K562 (cell line): ENCODE measurements at regions not wholly inside any gene's neighbourhood (a gene's known extent, or its start where the extent isn't known, plus 50 kb on each side); places are given as distances from the start of the nearest gene placed in this dataset.

Source experiments
- ATAC-seq: fragments of 200-7000 bp; cut with Tn5 transposase; 3 replicates; pipeline ENCODE4 v1.9.1; 2020; ENCODE audit warnings: moderate library complexity
- BruUV-seq: library from RNA; stranded (reverse); fragments of 400-500 nt; replicated peaks from 2 replicates; lab custom pipeline; 2021; lab: Mats Ljungman, UMichigan
- CTCF ChIA-PET: fragments of 300-600 bp; formaldehyde crosslinking; extraction: SDS; loops from one replicate; lab custom pipeline; 2021; ENCODE audit warnings: low intra/inter-chr PET ratio; lab: Yijun Ruan, JAX
- POLR2A ChIA-PET: fragments of 300-600, 350-650 bp; sonication (Branson Sonifier 250); formaldehyde crosslinking; extraction: SDS; loops from one replicate; lab custom pipeline; 2021; ENCODE audit warnings: antibody characterized with exemption, inconsistent platforms; lab: Yijun Ruan, JAX
- DNase-seq, 4 experiments: peaks; one replicate each; pipeline versions ENCODE4 v3.0.0 to v3.0.0-alpha.2; 2011 to 2018; ENCODE audit warnings: low spot score in 3 of 4, mixed read lengths in 3 of 4; ENCODE audit errors: extremely low read depth in 1 of 4
- FAIRE-seq: peaks from 2 replicates; lab custom pipeline; 2011; peaks lifted over from hg19 to GRCh38; lab: Jason Lieb, UNC
- H2AFZ ChIP-seq: 2 replicates; pipeline ENCODE4 v1.6.0; 2011; ENCODE audit warnings: low read depth, low read length, control low read depth, inconsistent platforms
- H3K27ac ChIP-seq: fragments of 200-600 bp; 3 replicates; pipeline ENCODE4 v1.8.0; 2011; ENCODE audit warnings: low read depth, mild to moderate bottlenecking, control low read depth, inconsistent platforms, low read length, moderate library complexity, mixed read lengths; ENCODE audit errors: extremely low read depth
- H3K27me3 ChIP-seq, 2 experiments: fragments of 300-600 bp in 1 of 2; 2 replicates in 1 of 2; 3 replicates in 1 of 2; pipeline versions ENCODE4 v1.6.0 to v1.8.0; 2011; ENCODE audit warnings: inconsistent platforms in 2 of 2, low read length in 2 of 2, mild to moderate bottlenecking in 1 of 2, mixed read lengths in 1 of 2, moderate library complexity in 1 of 2; ENCODE audit not compliant: control insufficient read depth in 2 of 2, insufficient read depth in 2 of 2
- H3K36me3 ChIP-seq: fragments of 300-600 bp; 3 replicates; pipeline ENCODE4 v1.8.0; 2011; ENCODE audit warnings: mild to moderate bottlenecking, low read length, inconsistent platforms; ENCODE audit not compliant: control insufficient read depth, insufficient read depth
- H3K4me1 ChIP-seq, 2 experiments: fragments of 200-600 bp in 1 of 2; replicated peaks in 1 of 2; 2 replicates in 1 of 2; 3 replicates in 1 of 2; pipeline versions ENCODE4 v1.5.1 to v1.8.0; 2011; ENCODE audit warnings: inconsistent platforms in 2 of 2, low read length in 2 of 2, mild to moderate bottlenecking in 1 of 2, mixed read lengths in 1 of 2, moderate library complexity in 1 of 2; ENCODE audit not compliant: control insufficient read depth in 2 of 2, insufficient read depth in 2 of 2
- H3K4me2 ChIP-seq: 2 replicates; pipeline ENCODE4 v1.6.1; 2011; ENCODE audit warnings: low read length, control low read depth, inconsistent platforms, mixed read lengths; ENCODE audit not compliant: insufficient read depth
- H3K4me3 ChIP-seq: fragments of 200-600 bp; sonication (generic), shearing (Covaris generic); 2 replicates; pipeline ENCODE4 v1.5.1; 2016; ENCODE audit warnings: control low read depth, inconsistent platforms
- H3K79me2 ChIP-seq: fragments of 200-600 bp; 3 replicates; pipeline ENCODE4 v1.8.0; 2011; ENCODE audit warnings: low read length, inconsistent platforms; ENCODE audit not compliant: control insufficient read depth, insufficient read depth
- H3K9ac ChIP-seq, 2 experiments: 2 replicates each; pipeline versions ENCODE4 v1.6.0 to v1.6.1; 2011; ENCODE audit warnings: low read depth in 2 of 2, low read length in 2 of 2, control low read depth in 1 of 2, inconsistent platforms in 1 of 2, mild to moderate bottlenecking in 1 of 2, mixed read lengths in 1 of 2; ENCODE audit not compliant: insufficient read depth in 1 of 2
- H3K9me1 ChIP-seq: one replicate; pipeline ENCODE4 v1.6.0; 2011; ENCODE audit warnings: inconsistent platforms, mild to moderate bottlenecking, low read length, moderate library complexity; ENCODE audit not compliant: control insufficient read depth, insufficient read depth
- H3K9me3 ChIP-seq: replicated peaks from 2 replicates; pipeline ENCODE4 v1.5.1; 2011; ENCODE audit warnings: low read depth, low read length, inconsistent platforms; ENCODE audit not compliant: control insufficient read depth, insufficient read depth
- H4K20me1 ChIP-seq: replicated peaks from 2 replicates; pipeline ENCODE4 v1.6.1; 2011; ENCODE audit warnings: low read length, inconsistent platforms, mixed read lengths; ENCODE audit not compliant: control insufficient read depth, insufficient read depth
- FOXM1 ChIP-seq, 2 experiments: fragments of 450-650 bp in 1 of 2; sonication (generic) in 1 of 2; formaldehyde crosslinking in 1 of 2; IDR thresholded peaks; 2 replicates each; pipeline versions ENCODE4 v1.6.1 to v1.9.0; 2017 to 2022; ENCODE audit warnings: low read depth in 2 of 2, mild to moderate bottlenecking in 2 of 2, missing genetic modification reagents in 1 of 2, moderate library complexity in 1 of 2
- GATAD2A ChIP-seq: fragments of 450-650 bp; IDR thresholded peaks from 2 replicates; pipeline ENCODE4 v1.6.1; 2017
- KLF10 ChIP-seq: fragments of 250-450 bp; sonication (Bioruptor Pico); IDR thresholded peaks from 2 replicates; pipeline ENCODE4 v1.6.1; 2021; ENCODE audit warnings: matching md5 sums
- MNT ChIP-seq, 2 experiments: fragments of 450-650 bp; conservative IDR thresholded peaks; 2 replicates each; pipeline ENCODE4 v1.6.1; 2017; ENCODE audit warnings: mild to moderate bottlenecking in 2 of 2, moderate library complexity in 2 of 2
- MTA2 ChIP-seq: fragments of 450-650 bp; IDR thresholded peaks from 2 replicates; pipeline ENCODE4 v1.6.1; 2016; ENCODE audit warnings: low read depth
- MTF1 ChIP-seq: fragments of 250-450 bp; sonication (Bioruptor Pico); IDR thresholded peaks from 2 replicates; pipeline ENCODE4 v1.9.0; 2021; ENCODE audit warnings: moderate library complexity, mild to moderate bottlenecking, inconsistent platforms, borderline replicate concordance
- POLR2AphosphoS5 ChIP-seq: IDR thresholded peaks from 2 replicates; pipeline ENCODE4 v1.6.1; 2011; ENCODE audit warnings: mild to moderate bottlenecking, low read depth, low read length, moderate library complexity; ENCODE audit not compliant: control insufficient read depth, insufficient read depth
- ZNF174 ChIP-seq: fragments of 250-450 bp; sonication (Bioruptor Pico); IDR thresholded peaks from 2 replicates; pipeline ENCODE4 v1.4.0; 2020; ENCODE audit warnings: mild to moderate bottlenecking
- ZNF263 ChIP-seq: sonication (generic); formaldehyde crosslinking; IDR thresholded peaks from 2 replicates; pipeline ENCODE4 v1.8.0; 2022; ENCODE audit warnings: mild to moderate bottlenecking, missing genetic modification reagents, borderline replicate concordance
- WGBS: fragments of 100-300 bp; shearing (Covaris generic); methylation state at CpG from one replicate; pipeline ENCODE4 v1.1.6; 2016; ENCODE audit warnings: low coverage, mixed read lengths; ENCODE audit not compliant: insufficient coverage; ENCODE audit errors: missing lambda C conversion rate; 5-methylcytosine and 5-hydroxymethylcytosine counted together
- in situ Hi-C: fragments of 300-500 bp; cut with MboI; formaldehyde crosslinking; loops from 4 replicates; pipeline ENCODE4 v1.15.0; 2018; ENCODE audit warnings: inconsistent platforms, mixed read lengths
- intact Hi-C: fragments of 100-400 bp; cut with micrococcal nuclease; formaldehyde crosslinking; loops from 2 replicates; pipeline ENCODE4 v1.14.2; 2022
- TF ChIP-seq, protein P1 (sequence below): fragments of 450-650 bp; conservative IDR thresholded peaks from 2 replicates; pipeline ENCODE4 v1.6.1; 2016; ENCODE audit warnings: missing genetic modification characterization, low read depth, mild to moderate bottlenecking, missing compliant biosample characterization, moderate library complexity
- TF ChIP-seq, protein P2 (sequence below): fragments of 250-450 bp; sonication (Bioruptor Pico); IDR thresholded peaks from 2 replicates; pipeline ENCODE4 v1.5.0; 2021
- TF ChIP-seq, protein P3 (sequence below): fragments of 450-650 bp; conservative IDR thresholded peaks from 2 replicates; pipeline ENCODE4 v1.6.1; 2016; ENCODE audit warnings: missing genetic modification characterization, low read depth, mild to moderate bottlenecking, control low read depth, missing compliant biosample characterization
- TF ChIP-seq, protein P4 (sequence below): fragments of 450-650 bp; IDR thresholded peaks from 2 replicates; pipeline ENCODE4 v1.7.1; 2018; ENCODE audit warnings: mild to moderate bottlenecking, low read depth; ENCODE audit not compliant: partially characterized antibody

DNA sequence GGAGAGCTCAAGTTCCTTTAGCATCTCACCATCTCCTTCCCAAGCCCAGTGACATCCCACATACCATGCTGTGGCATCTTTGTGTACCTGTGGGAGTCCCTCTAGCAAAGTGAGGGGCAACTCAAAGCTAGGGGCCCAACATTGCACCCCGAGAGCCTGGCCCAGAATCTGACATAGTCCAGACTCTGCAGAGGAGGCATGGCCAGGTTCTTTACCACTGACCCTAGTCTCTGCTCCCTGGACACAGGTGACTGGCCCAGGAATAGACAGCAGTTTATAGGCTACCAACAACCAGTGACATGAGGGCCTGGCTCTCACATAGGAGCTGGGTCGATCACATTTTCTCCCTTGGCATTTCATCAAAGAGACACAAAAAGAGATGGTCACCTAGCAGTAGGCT is 444.0 kb upstream of the ZMIZ1 start:
- peaks cover 8 to 49% of the 10 kb centered on the region in 2 experiments; a peak in 4 of 5 replicates for H3K27me3 ChIP-seq
- no peak for ATAC-seq
- WGBS: 0% methylated on average over 2 of the region's 2 CpGs
- no peak overlapping the region for H3K4me3 ChIP-seq
- BruUV-seq: no TSS peak
- H3K27ac ChIP-seq: no peak overlapping the region
- no peaks in the 10 kb centered on the region for H3K79me2 ChIP-seq
- no peaks in the 10 kb centered on the region for H3K4me1 ChIP-seq
- H3K4me2 ChIP-seq: no peak overlapping the region
- DNase-seq: no peak
- intact Hi-C loops (no loop called here), in situ Hi-C loops (no loop called here)
- no peak overlapping the region for H2AFZ ChIP-seq
- no peak for FAIRE-seq
- H3K9me3 ChIP-seq: no peaks in the 10 kb centered on the region
- peaks cover 4% of the 10 kb centered on the region; the same call in 1 of the 2 replicates for H4K20me1 ChIP-seq
- CTCF ChIA-PET: no interaction called here
- POLR2A ChIA-PET: interaction anchor here (0.6 kb wide), 2 partner anchors 310 to 376 kb away, joined by 3 read pairs; no protein-coding TSS in a partner anchor
- H3K36me3 ChIP-seq: no peaks in the 10 kb centered on the region
- H3K9ac ChIP-seq: no peak overlapping the region
- H3K9me1 ChIP-seq: no peaks in the 10 kb centered on the region
- no peak for TF ChIP-seq POLR2AphosphoS5
- no peak for TF ChIP-seq ZNF263 (CRISPR knock-in tag)
- no peak for TF ChIP-seq ZNF174 (CRISPR knock-in tag)
- TF ChIP-seq FOXM1 (IDR thresholded peaks at IDR 0.05; ENCODE audit: low read depth): no peak
- no peak for TF ChIP-seq FOXM1 (CRISPR knock-in tag; IDR thresholded peaks at IDR 0.05; ENCODE audit: low read depth)
- TF ChIP-seq, protein P1, sequence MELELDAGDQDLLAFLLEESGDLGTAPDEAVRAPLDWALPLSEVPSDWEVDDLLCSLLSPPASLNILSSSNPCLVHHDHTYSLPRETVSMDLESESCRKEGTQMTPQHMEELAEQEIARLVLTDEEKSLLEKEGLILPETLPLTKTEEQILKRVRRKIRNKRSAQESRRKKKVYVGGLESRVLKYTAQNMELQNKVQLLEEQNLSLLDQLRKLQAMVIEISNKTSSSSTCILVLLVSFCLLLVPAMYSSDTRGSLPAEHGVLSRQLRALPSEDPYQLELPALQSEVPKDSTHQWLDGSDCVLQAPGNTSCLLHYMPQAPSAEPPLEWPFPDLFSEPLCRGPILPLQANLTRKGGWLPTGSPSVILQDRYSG (tag): no peak
- TF ChIP-seq MTA2: no peak
- TF ChIP-seq, protein P2, sequence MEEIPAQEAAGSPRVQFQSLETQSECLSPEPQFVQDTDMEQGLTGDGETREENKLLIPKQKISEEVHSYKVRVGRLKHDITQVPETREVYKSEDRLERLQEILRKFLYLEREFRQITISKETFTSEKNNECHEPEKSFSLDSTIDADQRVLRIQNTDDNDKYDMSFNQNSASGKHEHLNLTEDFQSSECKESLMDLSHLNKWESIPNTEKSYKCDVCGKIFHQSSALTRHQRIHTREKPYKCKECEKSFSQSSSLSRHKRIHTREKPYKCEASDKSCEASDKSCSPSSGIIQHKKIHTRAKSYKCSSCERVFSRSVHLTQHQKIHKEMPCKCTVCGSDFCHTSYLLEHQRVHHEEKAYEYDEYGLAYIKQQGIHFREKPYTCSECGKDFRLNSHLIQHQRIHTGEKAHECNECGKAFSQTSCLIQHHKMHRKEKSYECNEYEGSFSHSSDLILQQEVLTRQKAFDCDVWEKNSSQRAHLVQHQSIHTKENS (CRISPR knock-in tag): no peak
- TF ChIP-seq MTF1 (CRISPR knock-in tag): no peak
- TF ChIP-seq GATAD2A: no peak
- no peak for TF ChIP-seq MNT (conservative IDR thresholded peaks at IDR 0.05)
- TF ChIP-seq, protein P3, sequence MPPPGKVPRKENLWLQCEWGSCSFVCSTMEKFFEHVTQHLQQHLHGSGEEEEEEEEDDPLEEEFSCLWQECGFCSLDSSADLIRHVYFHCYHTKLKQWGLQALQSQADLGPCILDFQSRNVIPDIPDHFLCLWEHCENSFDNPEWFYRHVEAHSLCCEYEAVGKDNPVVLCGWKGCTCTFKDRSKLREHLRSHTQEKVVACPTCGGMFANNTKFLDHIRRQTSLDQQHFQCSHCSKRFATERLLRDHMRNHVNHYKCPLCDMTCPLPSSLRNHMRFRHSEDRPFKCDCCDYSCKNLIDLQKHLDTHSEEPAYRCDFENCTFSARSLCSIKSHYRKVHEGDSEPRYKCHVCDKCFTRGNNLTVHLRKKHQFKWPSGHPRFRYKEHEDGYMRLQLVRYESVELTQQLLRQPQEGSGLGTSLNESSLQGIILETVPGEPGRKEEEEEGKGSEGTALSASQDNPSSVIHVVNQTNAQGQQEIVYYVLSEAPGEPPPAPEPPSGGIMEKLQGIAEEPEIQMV (tag): no peak
- no peak for TF ChIP-seq KLF10
- TF ChIP-seq, protein P4, sequence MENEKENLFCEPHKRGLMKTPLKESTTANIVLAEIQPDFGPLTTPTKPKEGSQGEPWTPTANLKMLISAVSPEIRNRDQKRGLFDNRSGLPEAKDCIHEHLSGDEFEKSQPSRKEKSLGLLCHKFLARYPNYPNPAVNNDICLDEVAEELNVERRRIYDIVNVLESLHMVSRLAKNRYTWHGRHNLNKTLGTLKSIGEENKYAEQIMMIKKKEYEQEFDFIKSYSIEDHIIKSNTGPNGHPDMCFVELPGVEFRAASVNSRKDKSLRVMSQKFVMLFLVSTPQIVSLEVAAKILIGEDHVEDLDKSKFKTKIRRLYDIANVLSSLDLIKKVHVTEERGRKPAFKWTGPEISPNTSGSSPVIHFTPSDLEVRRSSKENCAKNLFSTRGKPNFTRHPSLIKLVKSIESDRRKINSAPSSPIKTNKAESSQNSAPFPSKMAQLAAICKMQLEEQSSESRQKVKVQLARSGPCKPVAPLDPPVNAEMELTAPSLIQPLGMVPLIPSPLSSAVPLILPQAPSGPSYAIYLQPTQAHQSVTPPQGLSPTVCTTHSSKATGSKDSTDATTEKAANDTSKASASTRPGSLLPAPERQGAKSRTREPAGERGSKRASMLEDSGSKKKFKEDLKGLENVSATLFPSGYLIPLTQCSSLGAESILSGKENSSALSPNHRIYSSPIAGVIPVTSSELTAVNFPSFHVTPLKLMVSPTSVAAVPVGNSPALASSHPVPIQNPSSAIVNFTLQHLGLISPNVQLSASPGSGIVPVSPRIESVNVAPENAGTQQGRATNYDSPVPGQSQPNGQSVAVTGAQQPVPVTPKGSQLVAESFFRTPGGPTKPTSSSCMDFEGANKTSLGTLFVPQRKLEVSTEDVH: no peak
